ENCODE measurements at regions not wholly inside any gene's neighbourhood (a gene's known extent, or its start where the extent isn't known, plus 50 kb on each side); places are given as distances from the start of the nearest gene placed in this dataset.

- TF ChIP-seq, protein P1, sequence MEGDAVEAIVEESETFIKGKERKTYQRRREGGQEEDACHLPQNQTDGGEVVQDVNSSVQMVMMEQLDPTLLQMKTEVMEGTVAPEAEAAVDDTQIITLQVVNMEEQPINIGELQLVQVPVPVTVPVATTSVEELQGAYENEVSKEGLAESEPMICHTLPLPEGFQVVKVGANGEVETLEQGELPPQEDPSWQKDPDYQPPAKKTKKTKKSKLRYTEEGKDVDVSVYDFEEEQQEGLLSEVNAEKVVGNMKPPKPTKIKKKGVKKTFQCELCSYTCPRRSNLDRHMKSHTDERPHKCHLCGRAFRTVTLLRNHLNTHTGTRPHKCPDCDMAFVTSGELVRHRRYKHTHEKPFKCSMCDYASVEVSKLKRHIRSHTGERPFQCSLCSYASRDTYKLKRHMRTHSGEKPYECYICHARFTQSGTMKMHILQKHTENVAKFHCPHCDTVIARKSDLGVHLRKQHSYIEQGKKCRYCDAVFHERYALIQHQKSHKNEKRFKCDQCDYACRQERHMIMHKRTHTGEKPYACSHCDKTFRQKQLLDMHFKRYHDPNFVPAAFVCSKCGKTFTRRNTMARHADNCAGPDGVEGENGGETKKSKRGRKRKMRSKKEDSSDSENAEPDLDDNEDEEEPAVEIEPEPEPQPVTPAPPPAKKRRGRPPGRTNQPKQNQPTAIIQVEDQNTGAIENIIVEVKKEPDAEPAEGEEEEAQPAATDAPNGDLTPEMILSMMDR (IDR thresholded peaks at IDR 0.05; ENCODE audit: extremely low read depth, insufficient read depth, missing control alignments), result no peak
- in situ Hi-C loops (cut with MboI; ENCODE audit: low pct_unique_long_range_greater_than_20kb, low sequenced_read_pairs, unreplicated experiment), result no loop called here
- DNase-seq (ENCODE audit: low spot score), result no peak
Measured at GRCh38 chr5:162503796-162504195, 436.2 kb downstream of the GABRG2 start.

- no peak for DNase-seq (ENCODE audit: low spot score)
- TF ChIP-seq, protein P1 (IDR thresholded peaks at IDR 0.05; ENCODE audit: extremely low read depth, insufficient read depth, missing control alignments), result no peak
- in situ Hi-C loops (cut with MboI; ENCODE audit: low pct_unique_long_range_greater_than_20kb, low sequenced_read_pairs, unreplicated experiment), result no loop called here
Measured at GRCh38 chr5:162512935-162513565, 445.5 kb downstream of the GABRG2 start.

- TF ChIP-seq, protein P1 (IDR thresholded peaks at IDR 0.05; ENCODE audit: extremely low read depth, insufficient read depth, missing control alignments), result no peak
- no peak for DNase-seq (ENCODE audit: low spot score)
- in situ Hi-C loops (cut with MboI; ENCODE audit: low pct_unique_long_range_greater_than_20kb, low sequenced_read_pairs, unreplicated experiment), result no loop called here
Measured at GRCh38 chr5:162514116-162514515, 446.5 kb downstream of the GABRG2 start.

DNA sequence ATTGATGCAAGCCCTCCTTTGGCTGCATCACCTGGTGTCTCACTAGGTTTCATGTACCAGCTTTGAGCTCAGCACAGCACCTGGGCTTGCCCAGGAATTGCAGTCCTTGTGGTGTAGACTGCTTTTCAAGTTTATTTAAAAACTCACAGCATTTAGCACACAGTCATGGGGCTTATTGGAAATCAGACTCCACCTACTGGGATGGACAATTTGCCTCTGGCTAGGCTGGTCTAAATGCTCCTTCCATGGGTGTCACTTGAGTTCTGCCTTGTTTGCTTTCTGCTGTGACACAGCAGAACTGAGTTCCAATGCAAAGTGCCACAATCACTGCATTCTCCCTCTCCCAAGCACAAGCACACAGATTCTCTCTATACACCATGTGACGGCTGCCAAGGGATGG, 453.3 kb downstream of the GABRG2 start:
- TF ChIP-seq, protein P1 (IDR thresholded peaks at IDR 0.05; ENCODE audit: extremely low read depth, insufficient read depth, missing control alignments), result no peak
- DNase-seq (ENCODE audit: low spot score), result no peak
- in situ Hi-C loops (cut with MboI; ENCODE audit: low pct_unique_long_range_greater_than_20kb, low sequenced_read_pairs, unreplicated experiment), result no loop called here

GRCh38 chr5:162529209-162529608, 461.6 kb downstream of the GABRG2 start:
- TF ChIP-seq, protein P1 (IDR thresholded peaks at IDR 0.05; ENCODE audit: extremely low read depth, insufficient read depth, missing control alignments), result no peak
- in situ Hi-C loops (cut with MboI; ENCODE audit: low pct_unique_long_range_greater_than_20kb, low sequenced_read_pairs, unreplicated experiment), result no loop called here
- no peak for DNase-seq (ENCODE audit: low spot score)

DNA sequence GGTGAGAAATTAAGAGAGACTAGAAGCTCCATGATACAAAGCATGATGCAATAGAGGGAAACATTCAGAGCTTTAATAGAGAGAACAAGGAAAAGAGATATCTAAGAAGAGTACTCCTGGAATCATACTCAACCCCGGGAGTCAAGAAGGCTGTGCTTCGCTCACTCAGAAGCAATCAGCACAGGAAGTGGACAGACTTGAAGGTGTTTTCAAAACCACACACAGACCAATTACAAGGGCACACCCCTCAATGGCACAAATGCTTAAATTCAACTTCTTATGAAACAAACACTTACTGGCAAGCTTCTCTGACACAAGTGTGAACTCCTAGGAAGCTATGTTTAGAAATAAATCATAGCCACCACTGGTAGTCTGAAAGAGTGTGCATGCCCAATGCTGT, 462.3 kb downstream of the GABRG2 start:
- no peak for DNase-seq (ENCODE audit: low spot score)
- in situ Hi-C loops (cut with MboI; ENCODE audit: low pct_unique_long_range_greater_than_20kb, low sequenced_read_pairs, unreplicated experiment), result no loop called here
- TF ChIP-seq, protein P1 (IDR thresholded peaks at IDR 0.05; ENCODE audit: extremely low read depth, insufficient read depth, missing control alignments), result no peak
